Endothelial cell of umbilical vein (primary cell): ENCODE measurements at regions not wholly inside any gene's neighbourhood (a gene's known extent, or its start where the extent isn't known, plus 50 kb on each side); places are given as distances from the start of the nearest gene placed in this dataset.

Source experiments
- BruUV-seq: library from RNA; stranded (reverse); fragments of 400-500 nt; replicated peaks from 2 replicates; lab custom pipeline; 2021; lab: Mats Ljungman, UMichigan
- CTCF ChIA-PET: fragments of 300-600, 350-600 bp; sonication (Branson Sonifier 250); formaldehyde crosslinking; loops from one replicate; lab custom pipeline; 2021; ENCODE audit warnings: antibody characterized with exemption, inconsistent platforms; lab: Charles Lee
- POLR2A ChIA-PET: fragments of 300-600, 350-600 bp; sonication (Branson Sonifier 250); formaldehyde crosslinking; loops from one replicate; lab custom pipeline; 2021; ENCODE audit warnings: antibody characterized with exemption, inconsistent platforms; lab: Charles Lee
- DNase-seq: peaks from one replicate; pipeline ENCODE4 v3.0.0-alpha.2; 2011; ENCODE audit warnings: low read depth, low spot score
- FAIRE-seq: peaks from 2 replicates; lab custom pipeline; 2011; peaks lifted over from hg19 to GRCh38; lab: Jason Lieb, UNC
- H2AFZ ChIP-seq: 2 replicates; pipeline ENCODE4 v1.6.0; 2012; ENCODE audit warnings: low read depth, low read length, control low read depth, inconsistent platforms
- H3K27ac ChIP-seq: 2 replicates; pipeline ENCODE4 v1.5.1; 2011; ENCODE audit warnings: low read depth, mild to moderate bottlenecking, control low read depth, low read length, moderate library complexity; ENCODE audit not compliant: insufficient read depth
- H3K27me3 ChIP-seq, 2 experiments: 2 replicates each; pipeline versions ENCODE4 v1.6.0 to v1.6.1; 2011; ENCODE audit warnings: low read length in 2 of 2, mixed read lengths in 1 of 2; ENCODE audit not compliant: control insufficient read depth in 2 of 2, insufficient read depth in 2 of 2
- H3K36me3 ChIP-seq, 2 experiments: 2 replicates in 1 of 2; 3 replicates in 1 of 2; pipeline ENCODE4 v1.5.1; 2011; ENCODE audit warnings: low read length in 2 of 2, mild to moderate bottlenecking in 1 of 2, moderate library complexity in 1 of 2; ENCODE audit not compliant: control insufficient read depth in 2 of 2, insufficient read depth in 2 of 2; ENCODE audit errors: extremely low read depth in 1 of 2
- H3K4me1 ChIP-seq: 3 replicates; pipeline ENCODE4 v1.5.1; 2011; ENCODE audit warnings: mild to moderate bottlenecking, low read length; ENCODE audit not compliant: control insufficient read depth, insufficient read depth; ENCODE audit errors: extremely low read depth
- H3K4me2 ChIP-seq: 2 replicates; pipeline ENCODE4 v1.6.1; 2011; ENCODE audit warnings: low read length, control low read depth, mixed read lengths; ENCODE audit not compliant: insufficient read depth
- H3K4me3 ChIP-seq, 3 experiments: fragments of 200-600 bp in 1 of 3; sonication (generic), shearing (Covaris generic) in 1 of 3; replicated peaks in 1 of 3; 2 replicates each; pipeline ENCODE4 v1.5.1; 2011 to 2016; ENCODE audit warnings: control low read depth in 3 of 3, low read length in 3 of 3, mild to moderate bottlenecking in 2 of 3, inconsistent platforms in 1 of 3, low read depth in 1 of 3, moderate library complexity in 1 of 3; ENCODE audit not compliant: insufficient read depth in 1 of 3
- H3K79me2 ChIP-seq: 2 replicates; pipeline ENCODE4 v1.6.0; 2012; ENCODE audit warnings: low read length, inconsistent platforms; ENCODE audit not compliant: control insufficient read depth, insufficient read depth
- H3K9ac ChIP-seq: replicated peaks from 2 replicates; pipeline ENCODE3; 2011; ENCODE audit warnings: low read length, control low read depth; ENCODE audit not compliant: insufficient read depth; ENCODE audit errors: extremely low read depth
- H3K9me1 ChIP-seq: replicated peaks from 3 replicates; pipeline ENCODE4 v1.6.0; 2011; ENCODE audit warnings: mild to moderate bottlenecking, low read length; ENCODE audit not compliant: control insufficient read depth, insufficient read depth; ENCODE audit errors: extremely low read depth
- H3K9me3 ChIP-seq: replicated peaks from 2 replicates; pipeline ENCODE4 v1.5.1; 2012; ENCODE audit warnings: low read length, inconsistent platforms; ENCODE audit not compliant: control insufficient read depth, insufficient read depth
- H4K20me1 ChIP-seq: replicated peaks from 2 replicates; pipeline ENCODE3; 2011; ENCODE audit warnings: mild to moderate bottlenecking, low read length; ENCODE audit not compliant: control insufficient read depth, insufficient read depth; ENCODE audit errors: extremely low read depth
- CTCF ChIP-seq, 2 donors: IDR thresholded peaks; 1 replicate in 1 of 2; 2 replicates in 1 of 2; pipeline ENCODE4 v1.5.1; 2011; ENCODE audit warnings: low read length in 2 of 2, mild to moderate bottlenecking in 2 of 2, moderate library complexity in 2 of 2, control low read depth in 1 of 2, inconsistent platforms in 1 of 2, low read depth in 1 of 2; ENCODE audit not compliant: insufficient read depth in 1 of 2; ENCODE audit errors: extremely low read depth in 1 of 2
- EZH2 ChIP-seq: IDR thresholded peaks from 2 replicates; pipeline ENCODE4 v1.6.1; 2012; ENCODE audit warnings: borderline replicate concordance, low read depth, mild to moderate bottlenecking, moderate library complexity, low read length, inconsistent platforms; ENCODE audit not compliant: severe bottlenecking
- FOS ChIP-seq: IDR thresholded peaks from 2 replicates; pipeline ENCODE4 v1.6.1; 2011; ENCODE audit warnings: mild to moderate bottlenecking, low read length, moderate library complexity, borderline replicate concordance; ENCODE audit not compliant: insufficient read depth
- GATA2 ChIP-seq: IDR thresholded peaks from 2 replicates; pipeline ENCODE4 v1.7.0; 2011; ENCODE audit warnings: low read depth, mild to moderate bottlenecking, moderate library complexity, mixed read lengths, low read length; ENCODE audit not compliant: insufficient read length, insufficient read depth
- JUN ChIP-seq: IDR thresholded peaks from 2 replicates; pipeline ENCODE4 v1.6.1; 2011; ENCODE audit warnings: borderline replicate concordance, low read depth; ENCODE audit not compliant: insufficient read length, insufficient read depth
- MAX ChIP-seq: IDR thresholded peaks from 2 replicates; pipeline ENCODE4 v1.6.1; 2011; ENCODE audit not compliant: insufficient read depth, insufficient read length
- MYC ChIP-seq: IDR thresholded peaks from one replicate; pipeline ENCODE4 v1.6.1; 2011; ENCODE audit warnings: mild to moderate bottlenecking, low read depth, low read length
- POLR2A ChIP-seq: IDR thresholded peaks from 2 replicates; pipeline ENCODE4 v1.6.1; 2012; ENCODE audit warnings: low read depth, mild to moderate bottlenecking, control low read depth, low read length
- POLR2AphosphoS5 ChIP-seq: IDR thresholded peaks from 2 replicates; pipeline ENCODE4 v1.6.1; 2012; ENCODE audit warnings: low read depth, mild to moderate bottlenecking, control low read depth, low read length, moderate library complexity; ENCODE audit not compliant: insufficient read depth
- dilution Hi-C: fragments of 300-500 bp; cut with MboI; formaldehyde crosslinking; loops from one replicate; pipeline ENCODE4 v1.15.0; 2019; ENCODE audit warnings: low sequenced_read_pairs; ENCODE audit not compliant: extremely low pct_ligation_motif_present
- intact Hi-C: fragments of 100-400 bp; cut with micrococcal nuclease; formaldehyde crosslinking; loops from one replicate; pipeline ENCODE4 v1.10.0; 2022

- no peak overlapping the region for H3K9ac ChIP-seq
- dilution Hi-C loops (no loop called here), intact Hi-C loops (no loop called here)
- H3K4me3 ChIP-seq, result no peak overlapping the region
- CTCF ChIA-PET, result interaction anchor here (0.5 kb wide), 1 partner anchor 1307 kb away, joined by 3 read pairs; no protein-coding TSS in a partner anchor
- no peak overlapping the region for H2AFZ ChIP-seq
- no peaks in the 10 kb centered on the region for H3K9me3 ChIP-seq
- no peak overlapping the region for H3K4me2 ChIP-seq
- H3K36me3 ChIP-seq, result no peaks in the 10 kb centered on the region
- H3K79me2 ChIP-seq, result no peaks in the 10 kb centered on the region
- no peaks in the 10 kb centered on the region for H3K9me1 ChIP-seq
- BruUV-seq, result no TSS peak
- no peaks in the 10 kb centered on the region for H3K27me3 ChIP-seq
- H4K20me1 ChIP-seq, result no peaks in the 10 kb centered on the region
- H3K27ac ChIP-seq, result no peak overlapping the region
- DNase-seq, result no peak
- FAIRE-seq, result no peak
- no peaks in the 10 kb centered on the region for H3K4me1 ChIP-seq
- POLR2A ChIA-PET, result no interaction called here
- TF ChIP-seq JUN, result no peak
These were observed 217.8 kb upstream of the IRX5 start for GRCh38 chr16:54712866-54713265.

DNA sequence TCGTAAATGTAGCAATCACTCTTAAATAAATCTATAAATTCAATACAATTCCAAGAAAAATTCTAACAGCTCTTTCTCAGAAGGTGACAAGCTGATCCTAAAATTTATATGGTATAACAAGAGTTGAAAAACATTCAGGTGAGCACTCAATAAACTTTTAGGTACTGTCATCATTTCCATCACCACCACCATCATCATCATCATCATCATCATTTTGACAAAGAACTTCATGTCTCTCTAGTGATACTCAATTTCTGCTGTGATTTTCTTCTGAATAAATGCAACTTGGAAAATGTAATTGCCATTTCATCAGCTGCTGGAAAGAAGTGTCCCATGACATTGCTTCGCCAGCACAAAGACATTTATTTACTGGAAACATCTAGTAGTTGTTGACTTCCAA lies 222.9 kb upstream of the IRX5 start:
- intact Hi-C loops, result no loop called here
- H2AFZ ChIP-seq, result no peak overlapping the region
- ChIA-PET POLR2A (no interaction called here), CTCF (no interaction called here)
- no peak overlapping the region for H3K27ac ChIP-seq
- dilution Hi-C loops, result no loop called here
- H4K20me1 ChIP-seq, result no peaks in the 10 kb centered on the region
- no peaks in the 10 kb centered on the region for H3K79me2 ChIP-seq
- FAIRE-seq (no peak), DNase-seq (no peak)
- H3K9ac ChIP-seq, result no peak overlapping the region
- BruUV-seq, result no TSS peak
- H3K9me3 ChIP-seq, result no peaks in the 10 kb centered on the region
- no peaks in the 10 kb centered on the region for H3K9me1 ChIP-seq
- H3K36me3 ChIP-seq, result no peaks in the 10 kb centered on the region
- H3K27me3 ChIP-seq, result no peaks in the 10 kb centered on the region
- no peak for TF ChIP-seq POLR2AphosphoS5
- TF ChIP-seq POLR2A, result no peak
- no peak for TF ChIP-seq EZH2
- TF ChIP-seq CTCF (IDR thresholded peaks at IDR 0.05; ENCODE audit: extremely low read depth in 1 of 2, insufficient read depth in 1 of 2, low read depth in 1 of 2, low read length in 2 of 2), result no peak
- TF ChIP-seq GATA2, result no peak
- no peak for TF ChIP-seq FOS
- no peak for TF ChIP-seq MAX
- TF ChIP-seq MYC, result no peak
- no peak for TF ChIP-seq JUN
- no peak overlapping the region for H3K4me2 ChIP-seq
- H3K4me3 ChIP-seq, result no peak overlapping the region
- H3K4me1 ChIP-seq, result no peaks in the 10 kb centered on the region
